B cell (primary cell): ENCODE measurements at regions not wholly inside any gene's neighbourhood (a gene's known extent, or its start where the extent isn't known, plus 50 kb on each side); places are given as distances from the start of the nearest gene placed in this dataset.

ENCODE experiments used
- ATAC-seq: fragments of 200-7000 bp; cut with Tn5 transposase; one replicate; pipeline ENCODE4 v1.10.0; 2021; ENCODE audit warnings: low read depth, mild to moderate bottlenecking, moderate number of reproducible peaks, moderate library complexity
- CTCF ChIA-PET: fragments of 350-600 bp; sonication (Branson Sonifier 250); formaldehyde crosslinking; loops from one replicate; lab custom pipeline; 2021; ENCODE audit warnings: antibody characterized with exemption, inconsistent platforms; lab: Charles Lee
- POLR2A ChIA-PET: fragments of 350-600 bp; sonication (Branson Sonifier 250); formaldehyde crosslinking; loops from one replicate; lab custom pipeline; 2021; ENCODE audit warnings: antibody characterized with exemption; lab: Charles Lee
- DNase-seq: peaks from one replicate; pipeline ENCODE4 v3.0.0; 2013
- H2AFZ ChIP-seq: 2 replicates; pipeline ENCODE4 v1.6.1; 2012; ENCODE audit warnings: mild to moderate bottlenecking, low read depth, low read length; ENCODE audit not compliant: insufficient read depth, poor library complexity, severe bottlenecking
- H3K27ac ChIP-seq, 2 donors: 1 replicate in 1 of 2; 2 replicates in 1 of 2; pipeline ENCODE4 v1.5.1; 2012 to 2013; ENCODE audit warnings: low read length in 2 of 2, mild to moderate bottlenecking in 2 of 2, moderate library complexity in 1 of 2
- H3K27me3 ChIP-seq, 4 experiments: fragments of 200-600 bp in 1 of 4; sonication (generic) in 1 of 4; replicated peaks in 1 of 4; 1 replicate in 2 of 4; 2 replicates in 2 of 4; pipeline versions ENCODE4 v1.6.1 to v1.7.0; 2013 to 2016; ENCODE audit warnings: low read length in 3 of 4, mild to moderate bottlenecking in 2 of 4, mixed read lengths in 1 of 4, moderate library complexity in 1 of 4; ENCODE audit not compliant: insufficient read depth in 4 of 4, control insufficient read depth in 3 of 4; ENCODE audit errors: control extremely low read depth in 1 of 4
- H3K36me3 ChIP-seq, 2 experiments: replicated peaks in 1 of 2; 1 replicate in 1 of 2; 2 replicates in 1 of 2; pipeline versions ENCODE4 v1.6.1 to v1.7.1; 2013; ENCODE audit warnings: low read length in 1 of 2; ENCODE audit not compliant: insufficient read depth in 2 of 2, control insufficient read depth in 1 of 2; ENCODE audit errors: control extremely low read depth in 1 of 2, extremely low read depth in 1 of 2
- H3K4me1 ChIP-seq, 2 donors: fragments of 200-600 bp in 1 of 2; sonication (generic) in 1 of 2; 1 replicate in 1 of 2; 2 replicates in 1 of 2; pipeline versions ENCODE4 v1.5.1 to v1.6.1; 2013 to 2017; ENCODE audit warnings: low read length in 2 of 2; ENCODE audit not compliant: control insufficient read depth in 2 of 2, insufficient read depth in 2 of 2
- H3K4me2 ChIP-seq: replicated peaks from 2 replicates; pipeline ENCODE3; 2012; ENCODE audit warnings: mild to moderate bottlenecking, low read depth, low read length; ENCODE audit not compliant: poor library complexity, severe bottlenecking
- H3K4me3 ChIP-seq, 5 experiments: fragments of 200-600 bp in 1 of 5; sonication (generic) in 1 of 5; 1 replicate in 3 of 5; 2 replicates in 2 of 5; pipeline versions ENCODE4 v1.5.1 to v1.7.0; 2011 to 2016; ENCODE audit warnings: low read length in 4 of 5, mild to moderate bottlenecking in 4 of 5, low read depth in 2 of 5, control low read depth in 1 of 5, moderate library complexity in 1 of 5; ENCODE audit not compliant: insufficient read depth in 1 of 5; ENCODE audit errors: control extremely low read depth in 1 of 5, extremely low read depth in 1 of 5
- H3K79me2 ChIP-seq: fragments of 200-600 bp; sonication (generic); one replicate; pipeline ENCODE4 v1.6.0; 2016; ENCODE audit warnings: low read length; ENCODE audit not compliant: control insufficient read depth, insufficient read depth
- H3K9ac ChIP-seq: fragments of 200-600 bp; sonication (generic); 2 replicates; pipeline ENCODE4 v1.6.1; 2017; ENCODE audit warnings: mild to moderate bottlenecking, low read length, moderate library complexity
- H3K9me3 ChIP-seq, 3 donors: one replicate each; pipeline versions ENCODE4 v1.6.1 to v1.7.1; 2013; ENCODE audit warnings: low read length in 2 of 3; ENCODE audit not compliant: control insufficient read depth in 2 of 3, insufficient read depth in 1 of 3; ENCODE audit errors: control extremely low read depth in 1 of 3
- H4K20me1 ChIP-seq: 2 replicates; pipeline ENCODE4 v1.6.0; 2012; ENCODE audit warnings: mild to moderate bottlenecking, low read length; ENCODE audit not compliant: insufficient read depth, control insufficient read depth, poor library complexity, severe bottlenecking
- H3K27ac Mint-ChIP-seq: one replicate; pipeline ENCODE4 v1.8.0; 2021; ENCODE audit warnings: mixed read lengths
- H3K27me3 Mint-ChIP-seq: one replicate; pipeline ENCODE4 v1.8.0; 2021; ENCODE audit warnings: mixed read lengths
- H3K4me1 Mint-ChIP-seq: one replicate; pipeline ENCODE4 v1.8.0; 2021; ENCODE audit warnings: mixed read lengths
- H3K4me3 Mint-ChIP-seq: one replicate; pipeline ENCODE4 v1.8.0; 2021; ENCODE audit warnings: mixed read lengths
- H3K9me3 Mint-ChIP-seq: one replicate; pipeline ENCODE4 v1.8.0; 2022; ENCODE audit warnings: mixed read lengths; ENCODE audit not compliant: insufficient read depth
- EZH2 ChIP-seq: IDR thresholded peaks from 2 replicates; pipeline ENCODE4 v1.6.1; 2012; ENCODE audit warnings: borderline replicate concordance, low read depth, mild to moderate bottlenecking, moderate library complexity, low read length; ENCODE audit not compliant: insufficient read depth, poor library complexity, severe bottlenecking
- WGBS: methylation state at CpG from one replicate; pipeline ENCODE4 v1.1.5; 2013; ENCODE audit warnings: missing lambda C conversion rate; ENCODE audit not compliant: insufficient coverage; 5-methylcytosine and 5-hydroxymethylcytosine counted together
- intact Hi-C: fragments of 100-400 bp; cut with micrococcal nuclease; formaldehyde crosslinking; loops from one replicate; pipeline ENCODE4 v1.10.0; 2022
- TF ChIP-seq, protein P1 (sequence below): fragments of 200-600 bp; IDR thresholded peaks from one replicate; pipeline ENCODE4 v1.8.0; 2022; ENCODE audit warnings: antibody characterized with exemption, mild to moderate bottlenecking

DNA sequence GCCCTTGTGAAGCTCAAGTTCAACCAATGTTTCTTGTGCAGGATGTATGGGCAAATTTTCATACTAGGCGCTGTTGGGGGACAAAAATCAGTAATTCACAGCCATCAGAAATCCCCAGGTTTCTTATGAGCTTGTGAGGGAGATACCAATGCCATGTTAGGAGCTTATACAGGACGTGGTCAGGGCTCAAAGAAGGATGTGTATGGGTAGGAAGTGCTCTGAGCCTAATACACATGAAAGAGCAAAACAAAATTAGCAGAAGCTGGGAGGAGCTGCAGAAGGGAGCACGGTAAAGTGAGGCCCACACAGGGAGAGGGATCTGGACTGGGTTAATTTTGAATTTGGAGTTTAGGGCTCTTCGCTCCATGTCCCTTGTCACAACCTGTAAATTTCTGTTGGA, 114.6 kb upstream of the MAP3K1 start:
- 46% methylated on average over 3 of the region's 4 CpGs for WGBS
- H4K20me1 ChIP-seq: no peaks in the 10 kb centered on the region
- Mint-ChIP-seq H3K4me1 (peaks cover 56% of the 10 kb centered on the region), H3K4me3 (no peak overlapping the region), H3K27ac (no peak overlapping the region), H3K27me3 (no peaks in the 10 kb centered on the region), H3K9me3 (no peaks in the 10 kb centered on the region)
- H3K27me3 ChIP-seq: no peaks in the 10 kb centered on the region
- ChIA-PET CTCF (interaction anchor here (1.0 to 2.4 kb wide), 4 partner anchors 11 to 138 kb away, joined by 3 to 10 read pairs (median 4); no protein-coding TSS in a partner anchor), POLR2A (interaction anchor here (0.7 to 1.0 kb wide), 2 partner anchors 14 to 31 kb away, joined by 3 to 5 read pairs; no protein-coding TSS in a partner anchor)
- no peak overlapping the region for H3K9ac ChIP-seq
- TF ChIP-seq EZH2: no peak
- TF ChIP-seq, protein P1, sequence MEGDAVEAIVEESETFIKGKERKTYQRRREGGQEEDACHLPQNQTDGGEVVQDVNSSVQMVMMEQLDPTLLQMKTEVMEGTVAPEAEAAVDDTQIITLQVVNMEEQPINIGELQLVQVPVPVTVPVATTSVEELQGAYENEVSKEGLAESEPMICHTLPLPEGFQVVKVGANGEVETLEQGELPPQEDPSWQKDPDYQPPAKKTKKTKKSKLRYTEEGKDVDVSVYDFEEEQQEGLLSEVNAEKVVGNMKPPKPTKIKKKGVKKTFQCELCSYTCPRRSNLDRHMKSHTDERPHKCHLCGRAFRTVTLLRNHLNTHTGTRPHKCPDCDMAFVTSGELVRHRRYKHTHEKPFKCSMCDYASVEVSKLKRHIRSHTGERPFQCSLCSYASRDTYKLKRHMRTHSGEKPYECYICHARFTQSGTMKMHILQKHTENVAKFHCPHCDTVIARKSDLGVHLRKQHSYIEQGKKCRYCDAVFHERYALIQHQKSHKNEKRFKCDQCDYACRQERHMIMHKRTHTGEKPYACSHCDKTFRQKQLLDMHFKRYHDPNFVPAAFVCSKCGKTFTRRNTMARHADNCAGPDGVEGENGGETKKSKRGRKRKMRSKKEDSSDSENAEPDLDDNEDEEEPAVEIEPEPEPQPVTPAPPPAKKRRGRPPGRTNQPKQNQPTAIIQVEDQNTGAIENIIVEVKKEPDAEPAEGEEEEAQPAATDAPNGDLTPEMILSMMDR: no peak
- no peak for ATAC-seq
- H3K9me3 ChIP-seq: no peaks in the 10 kb centered on the region
- H3K4me1 ChIP-seq: peaks cover 46 to 47% of the 10 kb centered on the region in 2 donors
- peak overlapping the region; percentile 34 for H2AFZ ChIP-seq
- H3K4me2 ChIP-seq: peak overlapping the region; percentile 9
- no peak for DNase-seq
- intact Hi-C loops: loop anchor here (5.0 kb wide), 1 partner anchor 37 kb away; no protein-coding TSS in a partner anchor
- no peak overlapping the region for H3K4me3 ChIP-seq
- no peak overlapping the region for H3K27ac ChIP-seq
- H3K79me2 ChIP-seq: no peaks in the 10 kb centered on the region
- H3K36me3 ChIP-seq: no peaks in the 10 kb centered on the region

DNA sequence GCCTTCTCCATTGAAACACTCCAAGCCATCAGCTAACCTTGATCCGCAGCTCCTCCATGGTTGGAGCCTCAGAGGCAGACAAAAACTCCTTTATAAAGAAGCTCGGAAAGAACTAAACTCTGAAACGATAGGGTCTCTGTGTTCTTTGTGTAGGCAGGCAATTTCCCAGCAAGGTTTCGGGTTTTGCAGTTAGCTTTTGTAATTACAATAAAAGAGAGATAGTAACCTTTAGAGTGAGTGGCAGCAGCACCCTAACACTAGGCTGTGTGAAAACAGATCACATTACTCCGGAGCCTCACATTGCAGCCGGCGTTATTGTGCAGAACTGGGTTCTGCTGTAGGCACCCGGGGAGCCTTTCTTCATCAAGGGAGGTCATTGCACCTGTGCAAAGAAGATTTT, 115.8 kb upstream of the MAP3K1 start:
- TF ChIP-seq EZH2: no peak
- TF ChIP-seq, protein P1: no peak
- CTCF ChIA-PET: interaction anchor here (0.7 to 2.4 kb wide), 6 partner anchors 10 to 427 kb away, joined by 3 to 10 read pairs (median 6); no protein-coding TSS in a partner anchor
- Histone ChIP-seq H3K27me3 (no peaks in the 10 kb centered on the region), H2AFZ (no peak overlapping the region), H3K9ac (no peak overlapping the region), H3K4me3 (no peak overlapping the region), H3K4me2 (no peak overlapping the region), H3K36me3 (no peaks in the 10 kb centered on the region), H3K4me1 (peaks cover 39 to 43% of the 10 kb centered on the region in 2 donors), H4K20me1 (no peaks in the 10 kb centered on the region), H3K9me3 (no peaks in the 10 kb centered on the region), H3K27ac (no peak overlapping the region), H3K79me2 (no peaks in the 10 kb centered on the region)
- H3K4me1 Mint-ChIP-seq: peaks cover 54% of the 10 kb centered on the region
- H3K27ac Mint-ChIP-seq: peak overlapping the region; percentile 53
- POLR2A ChIA-PET: no interaction called here
- 90% methylated on average over 2 of the region's 8 CpGs for WGBS
- ATAC-seq (no peak), DNase-seq (no peak)
- no peak overlapping the region for H3K4me3 Mint-ChIP-seq
- no peaks in the 10 kb centered on the region for H3K9me3 Mint-ChIP-seq
- intact Hi-C loops: no loop called here
- no peaks in the 10 kb centered on the region for H3K27me3 Mint-ChIP-seq
